Activated CD4-positive, alpha-beta T cell treated with anti-CD3 and anti-CD28 coated beads for 36 hours (primary cell): ENCODE measurements at regions not wholly inside any gene's neighbourhood (a gene's known extent, or its start where the extent isn't known, plus 50 kb on each side); places are given as distances from the start of the nearest gene placed in this dataset.

ENCODE experiments used
- ATAC-seq: fragments of 200-7000 bp; cut with Tn5 transposase; one replicate; pipeline ENCODE4 v1.10.0; 2021; ENCODE audit warnings: mild to moderate bottlenecking, moderate library complexity
- CTCF ChIA-PET: fragments of 350-600 bp; sonication (Branson Sonifier 250); formaldehyde crosslinking; loops from one replicate; lab custom pipeline; 2021; ENCODE audit warnings: antibody characterized with exemption; lab: Charles Lee
- POLR2A ChIA-PET: fragments of 350-600 bp; sonication (Branson Sonifier 250); formaldehyde crosslinking; loops from one replicate; lab custom pipeline; 2021; ENCODE audit warnings: antibody characterized with exemption, inconsistent platforms; lab: Charles Lee
- DNase-seq: peaks from one replicate; pipeline ENCODE4 v3.0.0-alpha.2; 2020
- H3K27ac Mint-ChIP-seq: one replicate; pipeline ENCODE4 v1.8.0; 2021; ENCODE audit warnings: mixed read lengths
- H3K27me3 Mint-ChIP-seq: one replicate; pipeline ENCODE4 v1.8.0; 2021; ENCODE audit warnings: mixed read lengths
- H3K36me3 Mint-ChIP-seq: one replicate; pipeline ENCODE4 v1.8.0; 2021; ENCODE audit warnings: low read depth, mixed read lengths
- H3K4me1 Mint-ChIP-seq: one replicate; pipeline ENCODE4 v1.8.0; 2021; ENCODE audit warnings: mixed read lengths
- H3K4me3 Mint-ChIP-seq: one replicate; pipeline ENCODE4 v1.8.0; 2021; ENCODE audit warnings: mild to moderate bottlenecking, moderate library complexity, mixed read lengths
- H3K9me3 Mint-ChIP-seq: one replicate; pipeline ENCODE4 v1.8.0; 2021; ENCODE audit warnings: low read depth, mixed read lengths
- intact Hi-C, 2 experiments: fragments of 100-400 bp; cut with DNase I in 1 of 2; cut with micrococcal nuclease in 1 of 2; formaldehyde crosslinking; loops; one replicate each; pipeline versions ENCODE4 v1.14.2 to v1.15.1; 2022 to 2024; cut with DNase I, micrococcal nuclease

DNA sequence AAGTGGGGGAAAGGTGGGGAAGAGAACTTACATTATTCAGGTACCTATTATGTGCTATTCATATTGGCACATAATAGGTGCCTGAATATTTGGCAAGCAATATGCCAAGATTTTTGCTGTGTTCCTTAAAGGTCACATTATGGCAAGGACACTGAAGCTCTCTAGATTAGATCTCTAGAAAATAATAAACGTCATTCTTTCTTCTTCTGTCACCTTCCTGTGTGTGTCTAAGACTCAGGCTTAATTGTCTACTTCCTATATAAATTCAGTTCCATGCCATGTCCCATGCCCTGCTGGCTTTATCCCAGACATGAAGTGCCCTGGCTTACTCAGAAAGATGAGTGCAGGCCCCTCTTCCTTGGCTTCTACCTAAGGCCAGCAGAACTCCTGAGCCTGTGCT is 191.1 kb upstream of the CTAGE1 start:
- Mint-ChIP-seq H3K27me3 (peaks cover 6% of the 10 kb centered on the region), H3K9me3 (no peaks in the 10 kb centered on the region), H3K4me3 (no peak overlapping the region), H3K27ac (no peak overlapping the region), H3K36me3 (no peaks in the 10 kb centered on the region), H3K4me1 (no peaks in the 10 kb centered on the region)
- ATAC-seq (no peak), DNase-seq (no peak)
- intact Hi-C loops, result no loop called here
- POLR2A ChIA-PET, result no interaction called here
- CTCF ChIA-PET, result no interaction called here

DNA sequence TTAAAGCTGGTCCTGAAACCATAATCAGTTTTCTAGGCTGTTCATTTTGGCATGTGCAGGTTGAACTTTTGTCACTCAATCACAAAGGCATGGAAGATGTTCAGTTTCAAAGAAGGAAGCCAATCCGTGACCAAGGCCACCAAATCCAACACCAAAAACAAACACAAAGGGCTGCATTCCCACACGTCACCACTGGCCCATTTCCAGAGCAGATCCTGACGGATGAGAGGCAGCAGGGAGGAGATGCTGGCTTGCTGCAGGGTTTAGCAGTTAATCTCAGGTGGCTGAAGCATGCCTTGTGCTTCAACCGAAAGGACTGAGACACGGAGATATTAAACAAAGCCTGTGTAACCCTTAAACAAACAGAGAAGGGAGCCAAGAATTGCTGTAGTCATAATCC is 191.9 kb upstream of the CTAGE1 start:
- peaks cover 6% of the 10 kb centered on the region for H3K27me3 Mint-ChIP-seq
- H3K9me3 Mint-ChIP-seq, result no peaks in the 10 kb centered on the region
- POLR2A ChIA-PET, result no interaction called here

DNA sequence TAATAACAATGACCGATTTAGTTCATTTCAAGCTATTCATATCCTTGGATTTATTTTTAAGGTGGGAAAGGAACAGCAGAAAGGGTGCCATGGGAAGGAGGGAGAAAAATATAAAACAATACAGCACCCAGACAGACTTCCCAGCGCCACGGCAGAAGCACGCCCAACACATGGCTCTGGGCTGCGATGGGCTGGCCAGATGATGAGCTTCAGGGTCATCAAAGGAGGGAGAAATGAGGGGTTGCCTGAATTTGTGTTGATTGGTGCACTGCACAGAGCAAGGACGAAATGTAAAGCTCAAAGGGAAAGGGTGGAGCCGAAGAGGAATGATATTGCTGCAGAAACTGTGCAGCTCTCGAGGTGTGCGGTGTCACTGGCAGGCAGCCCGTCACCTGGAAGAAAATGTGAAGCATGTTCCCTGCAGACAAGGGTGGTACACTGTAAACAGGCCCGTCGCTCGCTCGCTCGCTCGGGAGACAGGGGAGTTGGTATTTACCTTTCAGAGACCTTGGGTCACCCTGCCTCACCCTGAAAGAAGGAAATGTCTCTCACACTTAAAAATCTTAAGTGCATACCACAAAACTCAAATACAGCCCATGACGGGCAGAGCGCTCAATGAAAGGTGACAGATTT is 195.5 kb upstream of the CTAGE1 start:
- Mint-ChIP-seq H3K4me3 (no peak overlapping the region), H3K4me1 (no peaks in the 10 kb centered on the region), H3K36me3 (no peaks in the 10 kb centered on the region), H3K27me3 (peaks cover 4% of the 10 kb centered on the region), H3K27ac (no peak overlapping the region), H3K9me3 (no peaks in the 10 kb centered on the region)
- intact Hi-C loops, result no loop called here
- ATAC-seq, result no peak
- no peak for DNase-seq
- ChIA-PET POLR2A (no interaction called here), CTCF (no interaction called here)

More for the DNA sequence above, 191.9 kb upstream of the CTAGE1 start:
- intact Hi-C loops, result no loop called here
- DNase-seq, result no peak
- Mint-ChIP-seq H3K4me1 (no peaks in the 10 kb centered on the region), H3K27ac (no peak overlapping the region), H3K4me3 (no peak overlapping the region), H3K36me3 (no peaks in the 10 kb centered on the region)
- CTCF ChIA-PET, result no interaction called here
- ATAC-seq, result no peak

DNA sequence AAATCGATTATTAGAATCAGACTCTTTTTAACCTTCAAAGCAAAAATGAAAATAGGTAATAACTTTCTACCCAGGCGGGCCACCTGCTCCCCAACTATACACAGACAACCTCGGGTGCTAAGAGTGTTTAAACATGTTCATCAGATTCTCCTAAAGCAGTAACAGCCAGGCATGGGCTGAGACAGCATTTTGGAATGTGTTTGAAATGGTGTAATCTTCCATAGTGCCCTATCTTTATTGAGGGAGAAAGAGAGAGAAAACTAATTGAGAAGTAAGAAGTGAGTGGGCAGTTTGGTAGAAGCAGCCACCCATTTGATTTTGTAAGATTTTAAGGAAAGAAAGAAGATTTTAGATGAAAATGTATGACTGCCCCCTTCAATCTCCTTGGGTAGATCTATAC is 196.1 kb upstream of the CTAGE1 start:
- ATAC-seq (no peak), DNase-seq (no peak)
- Mint-ChIP-seq H3K36me3 (no peaks in the 10 kb centered on the region), H3K4me3 (no peak overlapping the region), H3K4me1 (no peaks in the 10 kb centered on the region), H3K9me3 (no peaks in the 10 kb centered on the region), H3K27me3 (peaks cover 4% of the 10 kb centered on the region), H3K27ac (no peak overlapping the region)
- intact Hi-C loops, result no loop called here
- ChIA-PET POLR2A (no interaction called here), CTCF (no interaction called here)

DNA sequence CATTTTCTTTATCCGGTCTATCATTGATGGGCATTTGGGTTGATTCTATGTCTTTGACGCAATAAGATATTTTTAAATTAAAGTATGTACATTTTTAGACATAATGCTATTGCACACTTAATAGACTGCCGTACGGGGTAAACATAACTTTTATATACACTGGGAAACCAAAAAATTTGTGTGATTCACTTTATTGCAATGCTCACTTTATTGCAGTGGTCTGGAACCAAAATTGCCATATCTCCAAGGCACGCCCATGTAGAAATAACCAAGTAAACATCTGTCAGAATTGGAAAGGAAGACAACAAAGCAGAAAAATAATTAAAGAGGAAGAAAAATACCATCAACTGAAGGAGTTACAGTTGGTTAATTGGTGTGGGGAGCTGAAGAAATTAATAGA is 205.8 kb upstream of the CTAGE1 start:
- intact Hi-C loops, result no loop called here
- H3K4me1 Mint-ChIP-seq, result no peaks in the 10 kb centered on the region
- CTCF ChIA-PET, result no interaction called here
- peaks cover 5% of the 10 kb centered on the region for H3K9me3 Mint-ChIP-seq
- H3K36me3 Mint-ChIP-seq, result no peaks in the 10 kb centered on the region
- H3K4me3 Mint-ChIP-seq, result no peak overlapping the region
- ATAC-seq, result no peak
- POLR2A ChIA-PET, result no interaction called here
- DNase-seq, result no peak
- H3K27me3 Mint-ChIP-seq, result peaks cover 2% of the 10 kb centered on the region
- no peak overlapping the region for H3K27ac Mint-ChIP-seq

DNA sequence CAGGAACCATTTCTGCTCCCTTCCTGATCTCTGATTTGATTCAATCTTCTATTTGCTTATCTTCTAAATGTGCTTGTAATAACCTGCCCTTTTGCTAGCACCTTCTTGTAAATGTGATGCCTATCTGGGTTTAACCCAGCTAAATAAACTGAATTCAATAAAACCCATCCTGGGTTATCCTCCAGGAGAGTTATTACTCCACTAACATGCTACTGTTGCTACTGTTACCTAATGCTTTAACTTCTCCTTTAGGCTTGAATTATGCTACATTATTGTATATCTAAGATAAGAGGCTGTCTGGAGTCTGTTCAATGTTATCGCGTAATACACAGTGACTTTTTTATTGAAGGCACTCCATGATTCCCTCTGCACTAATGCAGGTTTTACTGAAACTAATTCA is 206.5 kb upstream of the CTAGE1 start:
- Mint-ChIP-seq H3K36me3 (no peaks in the 10 kb centered on the region), H3K4me1 (no peaks in the 10 kb centered on the region), H3K27me3 (peaks cover 2% of the 10 kb centered on the region), H3K27ac (no peak overlapping the region), H3K4me3 (no peak overlapping the region), H3K9me3 (peaks cover 5% of the 10 kb centered on the region)
- CTCF ChIA-PET, result no interaction called here
- ATAC-seq, result no peak
- POLR2A ChIA-PET, result no interaction called here
- DNase-seq, result no peak
- intact Hi-C loops, result no loop called here

DNA sequence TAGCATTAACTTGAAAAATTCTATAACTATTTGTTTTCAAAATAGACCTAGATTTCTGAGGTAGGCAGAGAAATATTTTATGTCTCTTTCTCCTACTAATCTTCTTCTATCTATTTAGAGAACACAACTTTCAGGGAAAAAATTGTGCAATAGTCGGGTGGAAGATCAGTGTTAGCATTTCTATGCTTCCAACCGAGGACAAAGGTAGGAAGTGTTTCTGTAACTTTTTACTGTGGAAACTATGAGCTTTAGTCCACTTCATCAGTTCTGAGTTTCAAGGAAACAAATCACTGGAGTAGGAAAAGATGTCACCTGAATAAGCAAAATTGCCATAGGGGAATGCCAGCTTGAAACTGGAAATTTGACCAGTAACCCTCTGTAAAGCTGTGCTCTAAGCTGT is 207.7 kb upstream of the CTAGE1 start:
- peaks cover 2% of the 10 kb centered on the region for H3K27me3 Mint-ChIP-seq

DNA sequence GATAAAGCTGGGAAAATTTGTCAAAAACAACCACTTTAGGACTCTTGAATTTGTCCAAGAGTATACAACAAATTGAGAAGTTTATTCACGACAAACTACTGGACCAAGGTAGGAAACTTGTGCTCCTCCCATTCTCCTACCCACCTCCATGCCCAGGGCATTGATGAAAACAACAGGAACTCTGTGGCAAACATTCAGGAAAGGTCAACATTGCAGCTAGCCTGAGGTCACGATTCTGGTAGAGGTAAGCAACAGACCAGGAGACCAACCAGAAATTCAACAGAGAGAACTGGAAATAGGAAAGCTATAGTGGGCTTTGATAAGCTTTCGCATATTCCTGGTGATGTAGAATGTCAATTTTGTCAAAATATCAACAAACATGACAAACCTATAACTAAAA is 209.1 kb upstream of the CTAGE1 start:
- ChIA-PET CTCF (no interaction called here), POLR2A (no interaction called here)
- no peak for ATAC-seq
- intact Hi-C loops, result no loop called here
- Mint-ChIP-seq H3K27me3 (peaks cover 2% of the 10 kb centered on the region), H3K4me1 (no peaks in the 10 kb centered on the region), H3K27ac (no peak overlapping the region), H3K36me3 (no peaks in the 10 kb centered on the region), H3K4me3 (no peak overlapping the region), H3K9me3 (peaks cover 5% of the 10 kb centered on the region)
- DNase-seq, result no peak

More for the DNA sequence above, 207.7 kb upstream of the CTAGE1 start:
- CTCF ChIA-PET, result no interaction called here
- no peaks in the 10 kb centered on the region for H3K36me3 Mint-ChIP-seq
- POLR2A ChIA-PET, result no interaction called here
- DNase-seq, result no peak
- no peak overlapping the region for H3K4me3 Mint-ChIP-seq
- H3K4me1 Mint-ChIP-seq, result no peaks in the 10 kb centered on the region
- H3K9me3 Mint-ChIP-seq, result peaks cover 5% of the 10 kb centered on the region
- no peak for ATAC-seq
- intact Hi-C loops, result no loop called here
- H3K27ac Mint-ChIP-seq, result no peak overlapping the region

DNA sequence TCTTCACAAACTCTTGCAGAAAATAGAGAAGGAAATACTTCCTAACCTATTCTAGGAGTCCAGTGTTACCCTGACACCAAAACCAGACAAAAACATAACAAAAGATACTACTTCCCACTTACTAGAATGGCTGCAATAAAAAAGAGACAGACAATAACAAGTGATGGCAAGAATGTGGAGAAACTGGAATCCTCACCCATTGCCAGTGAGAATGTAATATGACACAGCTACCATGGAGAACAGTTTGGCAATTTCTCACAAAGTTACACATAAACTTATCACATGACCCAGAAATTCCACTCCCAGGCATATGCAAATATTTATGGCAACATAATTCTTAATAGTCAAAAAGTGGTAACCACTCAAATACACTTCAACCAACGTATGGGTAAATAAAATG is 209.8 kb upstream of the CTAGE1 start:
- Mint-ChIP-seq H3K9me3 (peaks cover 2% of the 10 kb centered on the region), H3K27ac (no peak overlapping the region), H3K4me3 (no peak overlapping the region), H3K27me3 (peaks cover 2% of the 10 kb centered on the region), H3K4me1 (no peaks in the 10 kb centered on the region), H3K36me3 (no peaks in the 10 kb centered on the region)
- intact Hi-C loops, result no loop called here
- POLR2A ChIA-PET, result no interaction called here
- no peak for ATAC-seq
- DNase-seq, result no peak
- CTCF ChIA-PET, result no interaction called here

DNA sequence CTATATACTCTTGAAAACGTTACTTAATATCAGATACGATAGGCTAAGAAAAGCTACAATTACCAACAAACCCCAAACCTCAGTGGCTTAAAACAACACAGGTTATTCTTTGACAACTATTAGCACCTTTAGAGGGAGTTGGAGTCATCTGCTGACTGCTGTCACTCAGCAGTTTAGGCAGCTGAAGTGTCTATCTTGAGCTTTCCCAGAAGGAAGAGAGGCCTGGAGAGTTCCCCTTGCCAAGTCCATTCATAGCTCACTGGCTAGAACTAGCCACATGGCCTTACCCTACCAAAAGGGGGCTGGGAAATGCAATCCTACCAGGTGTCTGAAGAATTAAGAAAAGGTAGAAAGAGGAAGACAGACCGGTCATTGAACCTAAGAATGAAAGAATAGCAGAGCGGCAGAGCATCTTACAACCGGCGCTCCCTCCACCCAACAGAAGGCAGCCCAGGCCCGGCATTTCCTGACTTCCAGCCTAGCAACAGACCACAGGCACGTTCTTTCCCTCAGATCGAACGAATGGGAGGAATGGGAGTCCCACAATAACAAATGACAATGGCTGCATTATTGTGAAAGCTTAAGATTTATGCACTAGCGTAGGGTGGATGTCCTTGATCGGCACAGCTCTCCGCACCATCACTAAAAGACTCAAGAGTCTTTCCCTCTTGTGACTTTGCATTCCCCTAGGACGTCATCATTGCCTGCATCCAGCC is 211.2 kb upstream of the CTAGE1 start:
- CTCF ChIA-PET, result no interaction called here
- POLR2A ChIA-PET, result no interaction called here
- H3K36me3 Mint-ChIP-seq, result no peaks in the 10 kb centered on the region
- no peaks in the 10 kb centered on the region for H3K4me1 Mint-ChIP-seq
- no peak for DNase-seq
- H3K4me3 Mint-ChIP-seq, result no peak overlapping the region
- intact Hi-C loops, result no loop called here
- H3K27ac Mint-ChIP-seq, result no peak overlapping the region
- H3K9me3 Mint-ChIP-seq, result no peaks in the 10 kb centered on the region
- peaks cover 2% of the 10 kb centered on the region for H3K27me3 Mint-ChIP-seq
- no peak for ATAC-seq

DNA sequence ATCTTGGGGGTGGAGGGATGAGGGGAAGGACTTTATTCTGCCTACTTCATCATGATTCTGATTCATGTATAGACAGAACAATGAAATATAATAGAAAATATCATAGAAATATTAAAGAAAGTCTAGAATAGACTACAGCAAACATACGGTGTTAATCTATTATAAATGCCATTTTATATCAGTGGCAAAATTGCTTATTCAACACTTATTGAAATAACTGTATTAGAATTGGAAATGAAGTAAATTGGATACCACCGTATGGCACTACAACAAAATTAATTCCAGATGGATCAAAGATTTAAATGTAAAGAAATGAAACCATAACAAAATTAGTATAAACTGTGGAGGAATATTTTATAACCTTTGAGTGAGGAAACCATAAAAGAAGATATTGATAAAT is 213.3 kb upstream of the CTAGE1 start:
- ATAC-seq (no peak), DNase-seq (no peak)
- Mint-ChIP-seq H3K27me3 (peaks cover 4% of the 10 kb centered on the region), H3K36me3 (no peaks in the 10 kb centered on the region), H3K27ac (no peak overlapping the region), H3K4me1 (no peaks in the 10 kb centered on the region), H3K9me3 (peaks cover 7% of the 10 kb centered on the region), H3K4me3 (no peak overlapping the region)
- ChIA-PET POLR2A (no interaction called here), CTCF (no interaction called here)
- intact Hi-C loops, result no loop called here

DNA sequence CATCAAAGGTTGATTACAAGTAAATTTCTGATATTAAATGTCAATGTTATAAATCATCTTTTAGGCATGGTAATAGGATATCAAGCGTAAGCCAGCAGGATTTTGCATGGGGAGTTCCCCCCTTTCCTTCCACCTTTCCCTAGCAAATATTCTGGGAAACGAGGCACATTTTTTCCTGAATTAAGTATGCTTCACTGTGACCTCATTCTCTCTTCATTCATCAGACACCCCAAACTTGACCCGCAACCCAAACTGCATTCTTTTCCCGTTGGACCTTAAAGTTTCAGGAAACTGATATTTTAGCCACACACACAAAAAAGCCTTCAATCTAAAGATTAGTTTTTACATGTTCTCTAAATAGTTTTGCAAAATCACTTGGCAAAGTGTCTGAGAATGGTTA is 214.5 kb upstream of the CTAGE1 start:
- intact Hi-C loops, result no loop called here
- DNase-seq, result no peak
- CTCF ChIA-PET, result no interaction called here
- H3K4me3 Mint-ChIP-seq, result no peak overlapping the region
- peaks cover 9% of the 10 kb centered on the region for H3K9me3 Mint-ChIP-seq
- H3K36me3 Mint-ChIP-seq, result no peaks in the 10 kb centered on the region
- POLR2A ChIA-PET, result no interaction called here
- H3K27ac Mint-ChIP-seq, result no peak overlapping the region
- H3K4me1 Mint-ChIP-seq, result no peaks in the 10 kb centered on the region
- peaks cover 4% of the 10 kb centered on the region for H3K27me3 Mint-ChIP-seq
- ATAC-seq, result no peak
